Small intestine (tissue), 7 donors: ENCODE measurements at regions not wholly inside any gene's neighbourhood (a gene's known extent, or its start where the extent isn't known, plus 50 kb on each side); places are given as distances from the start of the nearest gene placed in this dataset.
"Not testable (repeated sequence)": the region's sequence is repeated elsewhere in the genome, so short reads cannot be mapped to it uniquely, and the experiment has no call there.

Experiments used
- DNase-seq, 2 donors: peaks; one replicate each; pipeline versions ENCODE4 v3.0.0 to v3.0.0-alpha.2; 2013
- FAIRE-seq: peaks from 2 replicates; lab custom pipeline; 2012; peaks lifted over from hg19 to GRCh38; lab: Jason Lieb, UNC
- H3K27ac ChIP-seq, 3 donors: one replicate each; pipeline ENCODE4 v1.5.1; 2013; ENCODE audit warnings: low read length in 2 of 3, mild to moderate bottlenecking in 2 of 3, control low read depth in 1 of 3, inconsistent platforms in 1 of 3, low read depth in 1 of 3, moderate library complexity in 1 of 3
- H3K27me3 ChIP-seq, 3 donors: one replicate each; pipeline ENCODE4 v1.6.1; 2013; ENCODE audit warnings: low read length in 3 of 3, inconsistent platforms in 1 of 3; ENCODE audit not compliant: control insufficient read depth in 3 of 3, insufficient read depth in 3 of 3
- H3K36me3 ChIP-seq, 3 donors: one replicate each; pipeline ENCODE4 v1.6.1; 2013; ENCODE audit warnings: low read length in 3 of 3, inconsistent platforms in 1 of 3, low read depth in 1 of 3, mild to moderate bottlenecking in 1 of 3, moderate library complexity in 1 of 3; ENCODE audit not compliant: control insufficient read depth in 3 of 3, insufficient read depth in 2 of 3
- H3K4me1 ChIP-seq, 3 donors: one replicate each; pipeline ENCODE4 v1.6.1; 2013; ENCODE audit warnings: low read length in 2 of 3, inconsistent platforms in 1 of 3, low read depth in 1 of 3, mild to moderate bottlenecking in 1 of 3, moderate library complexity in 1 of 3; ENCODE audit not compliant: control insufficient read depth in 3 of 3, insufficient read depth in 2 of 3
- H3K4me3 ChIP-seq, 3 donors: one replicate each; pipeline ENCODE4 v1.5.1; 2013; ENCODE audit warnings: low read length in 3 of 3, control low read depth in 1 of 3, inconsistent platforms in 1 of 3, low read depth in 1 of 3, mild to moderate bottlenecking in 1 of 3, moderate library complexity in 1 of 3
- H3K9me3 ChIP-seq, 2 donors: one replicate each; pipeline ENCODE4 v1.6.1; 2013; ENCODE audit warnings: low read depth in 1 of 2, low read length in 1 of 2; ENCODE audit not compliant: control insufficient read depth in 2 of 2, insufficient read depth in 1 of 2
- WGBS, 3 donors: extraction: QIAGEN DNeasy Blood & Tissue Kit; methylation state at CpG; one replicate each; pipeline ENCODE4 v1.1.7; 2013; 5-methylcytosine and 5-hydroxymethylcytosine counted together
- donor health status: healthy with polysubstance abuse.
- donor health status: control.
- donor health status: control.
- donor health status: Bipolar disorder and iron deficiency.
- donor health status: healthy.

GRCh38 chr10:29732918-29733317 is 98.1 kb upstream of the SVIL start:
- Histone ChIP-seq H3K4me1 (peaks cover 0 to 27% (median 5%) of the 10 kb centered on the region in 3 donors), H3K27ac (no peak overlapping the region), H3K9me3 (no peaks in the 10 kb centered on the region), H3K27me3 (no peaks in the 10 kb centered on the region), H3K4me3 (no peak overlapping the region), H3K36me3 (no peaks in the 10 kb centered on the region)
- FAIRE-seq (no peak), DNase-seq (no peak)
- 86 to 93% (median 91%) methylated on average over 2 of the region's 2 CpGs for WGBS, 3 donors

- 84 to 95% (median 85%) methylated on average over 12 of the region's 12 CpGs for WGBS, 3 donors
- H3K4me3 ChIP-seq: no peak overlapping the region
- FAIRE-seq (no peak), DNase-seq (no peak)
- H3K4me1 ChIP-seq: peaks cover 0 to 18% (median 5%) of the 10 kb centered on the region in 3 donors
- no peaks in the 10 kb centered on the region for H3K27me3 ChIP-seq
- H3K36me3 ChIP-seq: no peaks in the 10 kb centered on the region
- no peak overlapping the region for H3K27ac ChIP-seq
- no peaks in the 10 kb centered on the region for H3K9me3 ChIP-seq
These were observed 97.0 kb upstream of the SVIL start for GRCh38 chr10:29731760-29732159.

- Histone ChIP-seq H3K27ac (no peak overlapping the region), H3K36me3 (no peaks in the 10 kb centered on the region), H3K4me1 (peaks cover 0 to 18% (median 5%) of the 10 kb centered on the region in 3 donors), H3K27me3 (no peaks in the 10 kb centered on the region), H3K9me3 (no peaks in the 10 kb centered on the region), H3K4me3 (no peak overlapping the region)
- no peak for FAIRE-seq
- WGBS, 3 donors: 89 to 96% (median 90%) methylated on average over 6 of the region's 6 CpGs
- no peak for DNase-seq
These were observed 96.2 kb upstream of the SVIL start for GRCh38 chr10:29730969-29731368.

GRCh38 chr10:29730458-29730857 is 95.7 kb upstream of the SVIL start:
- no peaks in the 10 kb centered on the region for H3K27me3 ChIP-seq
- no peak for FAIRE-seq
- no peak for DNase-seq
- H3K4me3 ChIP-seq: no peak overlapping the region
- 68 to 90% (median 77%) methylated on average over 5 of the region's 5 CpGs for WGBS, 3 donors
- peaks cover 0 to 21% (median 7%) of the 10 kb centered on the region in 3 donors for H3K4me1 ChIP-seq
- H3K9me3 ChIP-seq: no peaks in the 10 kb centered on the region
- no peak overlapping the region for H3K27ac ChIP-seq
- H3K36me3 ChIP-seq: no peaks in the 10 kb centered on the region

GRCh38 chr10:29728541-29729049 is 93.8 kb upstream of the SVIL start:
- no peak for FAIRE-seq
- 57 to 62% (median 60%) methylated on average over 6 of the region's 6 CpGs for WGBS, 3 donors
- Histone ChIP-seq H3K36me3 (no peaks in the 10 kb centered on the region), H3K4me3 (no peak overlapping the region), H3K27ac (no peak overlapping the region), H3K9me3 (no peaks in the 10 kb centered on the region), H3K27me3 (no peaks in the 10 kb centered on the region), H3K4me1 (peaks cover 0 to 15% (median 7%) of the 10 kb centered on the region in 3 donors)
- DNase-seq: no peak

GRCh38 chr10:29725927-29726326 is 91.2 kb upstream of the SVIL start:
- not testable (repeated sequence) for H3K4me3 ChIP-seq, H3K36me3 ChIP-seq, H3K27me3 ChIP-seq, DNase-seq, FAIRE-seq, H3K27ac ChIP-seq, H3K9me3 ChIP-seq
- 85 to 88% (median 86%) methylated on average over 1 of the region's 1 CpG for WGBS, 3 donors
- H3K4me1 ChIP-seq: peaks cover 0 to 15% (median 6%) of the 10 kb centered on the region in 3 donors

GRCh38 chr10:29725133-29725720 is 90.5 kb upstream of the SVIL start:
- Histone ChIP-seq H3K36me3 (peaks cover 0 to 2% (median 0%) of the 10 kb centered on the region in 3 donors), H3K4me1 (peaks cover 0 to 15% (median 6%) of the 10 kb centered on the region in 3 donors), H3K27ac (peak overlapping the region in 1 of 3 donors; percentile 18), H3K9me3 (peaks cover 0 to 4% of the 10 kb centered on the region in 2 donors), H3K27me3 (no peaks in the 10 kb centered on the region), H3K4me3 (no peak overlapping the region)
- FAIRE-seq (no peak), DNase-seq (peak; percentile 56 to 86)
- 27 to 51% (median 37%) methylated on average over 6 of the region's 6 CpGs for WGBS, 3 donors

GRCh38 chr10:29723726-29724125 is 89.0 kb upstream of the SVIL start:
- 71 to 85% (median 79%) methylated on average over 2 of the region's 2 CpGs for WGBS, 3 donors
- no peaks in the 10 kb centered on the region for H3K27me3 ChIP-seq
- H3K36me3 ChIP-seq: peaks cover 0 to 2% (median 0%) of the 10 kb centered on the region in 3 donors
- DNase-seq (no peak), FAIRE-seq (no peak)
- H3K27ac ChIP-seq: no peak overlapping the region
- no peak overlapping the region for H3K4me3 ChIP-seq
- H3K9me3 ChIP-seq: peaks cover 1 to 12% of the 10 kb centered on the region in 2 donors
- peaks cover 0 to 12% (median 6%) of the 10 kb centered on the region in 3 donors for H3K4me1 ChIP-seq
